Head of caudate nucleus (tissue), 42 donors: ENCODE measurements at regions not wholly inside any gene's neighbourhood (a gene's known extent, or its start where the extent isn't known, plus 50 kb on each side); places are given as distances from the start of the nearest gene placed in this dataset.
"Not testable (repeated sequence)": the region's sequence is repeated elsewhere in the genome, so short reads cannot be mapped to it uniquely, and the experiment has no call there.

Experiments
- DNase-seq, 42 donors: peaks; one replicate each; pipeline versions ENCODE4 v3.0.0 to v3.0.0-alpha.2; 2020 to 2021; ENCODE audit warnings: mixed read lengths in 7 of 42
- intact Hi-C: fragments of 100-400 bp; cut with DNase I; formaldehyde crosslinking; loops from one replicate; pipeline ENCODE4 v1.15.0; 2022

DNA sequence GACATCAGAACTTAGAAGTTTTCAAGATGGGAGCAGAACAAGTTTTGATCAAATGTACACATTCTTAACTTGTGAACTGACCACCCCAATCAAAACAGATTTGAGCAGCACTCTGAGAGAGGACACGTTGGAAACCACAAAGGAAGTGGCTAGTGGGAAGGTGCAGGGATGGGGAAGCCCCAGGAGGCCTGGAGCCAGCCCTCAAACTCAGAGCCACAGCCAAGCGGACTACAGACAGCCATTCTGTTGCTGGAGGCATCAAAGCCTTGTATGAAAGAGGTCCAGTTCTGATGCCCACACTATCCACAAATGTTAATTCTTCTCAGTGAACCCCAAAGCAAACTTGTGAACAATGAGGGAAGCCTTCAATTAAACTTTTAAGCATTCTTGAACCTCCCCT lies 143.6 kb upstream of the RAB4A start:
- DNase-seq = peak in 20 of 42 donors; percentile 19 to 72 (median 44)
- intact Hi-C loops = no loop called here

DNA sequence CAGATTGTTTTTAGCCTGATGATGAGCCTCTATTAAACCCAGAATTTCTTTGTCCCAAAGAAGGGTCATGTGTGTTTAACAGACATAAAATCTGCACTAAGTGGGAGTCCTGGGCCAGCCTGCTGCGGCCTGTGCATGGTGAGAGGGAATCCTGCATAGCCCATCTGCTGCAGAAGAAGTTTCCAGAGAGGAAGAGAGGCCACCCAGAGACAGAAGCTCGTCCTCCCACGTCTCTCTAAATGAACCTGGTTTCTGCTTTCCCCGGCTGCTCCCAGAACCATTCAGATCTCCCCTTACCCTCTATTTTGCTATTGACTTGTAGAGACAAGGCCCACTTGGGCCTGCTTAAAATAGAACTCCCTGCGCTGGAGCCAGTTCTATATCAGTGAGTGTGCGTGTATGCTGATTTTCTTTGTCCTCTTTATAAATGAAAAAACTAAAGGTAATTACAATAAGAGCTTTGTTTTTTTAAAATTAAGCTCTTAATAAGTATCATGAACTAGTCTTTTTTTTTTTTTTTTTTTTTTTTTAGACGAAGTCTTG lies 142.8 kb upstream of the RAB4A start:
- intact Hi-C loops = no loop called here
- no peak for DNase-seq

DNA sequence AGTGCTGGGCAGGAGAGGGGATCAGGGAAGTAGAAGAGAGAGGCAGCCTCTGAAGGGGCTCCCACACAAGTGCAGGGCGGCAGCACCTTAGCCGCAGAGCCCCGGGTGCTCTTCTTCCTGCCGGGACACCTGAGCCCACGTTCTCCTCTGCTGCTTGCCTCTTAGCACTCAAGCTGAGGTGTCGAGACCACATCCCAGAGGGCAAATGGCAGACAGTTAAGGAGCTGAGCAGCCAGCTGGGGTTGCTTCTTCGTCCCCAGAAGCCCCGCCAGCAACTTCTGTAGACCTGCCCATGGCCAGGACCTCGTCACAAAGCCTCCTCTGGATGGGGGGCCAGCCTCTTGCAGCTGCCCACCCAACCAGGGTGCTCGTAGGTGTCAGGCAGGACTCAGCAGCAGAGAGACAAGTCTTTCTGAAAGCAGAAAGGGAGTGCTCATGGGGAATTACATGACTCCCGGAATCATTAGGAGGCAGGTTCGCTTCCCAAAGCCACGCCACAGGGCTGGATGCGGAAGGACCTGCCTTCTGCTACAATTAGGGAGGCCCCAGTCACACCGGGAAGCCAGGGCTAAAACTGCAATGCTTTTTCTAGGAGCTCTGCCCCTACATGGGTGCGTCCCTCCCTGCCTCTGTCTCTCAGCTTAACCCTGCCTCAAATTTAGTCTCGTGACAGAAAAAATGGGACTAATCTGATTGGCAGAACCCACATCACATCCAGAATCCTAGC lies 141.4 kb upstream of the RAB4A start:
- intact Hi-C loops = loop anchor here (10.0 kb wide), 1 partner anchor 95 kb away; no protein-coding TSS in a partner anchor
- DNase-seq = no peak

DNA sequence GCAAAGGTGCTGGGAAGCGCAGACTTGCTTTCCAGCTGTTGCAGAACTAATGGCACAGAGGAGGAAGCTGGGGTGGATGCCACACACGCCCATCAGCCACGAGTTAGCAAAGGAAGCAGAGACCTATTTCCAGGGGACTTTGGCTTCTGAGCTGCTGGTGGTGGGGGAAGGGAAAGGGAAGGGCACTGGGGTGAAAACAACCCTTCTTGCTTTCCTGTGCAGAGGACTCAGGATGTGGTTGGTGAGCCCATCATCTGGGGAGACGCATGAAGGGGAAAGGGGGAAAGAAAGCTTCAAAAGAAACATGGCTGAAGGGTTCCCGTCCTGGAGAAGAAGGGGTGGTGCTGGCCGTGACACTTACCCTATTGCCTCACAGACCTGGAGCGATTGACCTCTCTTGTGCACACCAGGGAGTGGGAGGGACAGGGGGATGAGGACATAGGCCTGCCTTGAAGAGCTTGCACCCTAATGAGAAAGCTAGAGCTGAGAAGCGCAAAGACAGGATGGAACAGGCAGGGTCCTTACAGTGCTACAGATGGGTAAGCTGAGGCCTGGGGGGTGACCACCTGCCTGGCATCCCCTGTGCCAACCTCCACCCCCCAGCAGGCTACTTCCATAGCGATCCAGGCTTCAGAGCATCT lies 140.8 kb upstream of the RAB4A start:
- intact Hi-C loops = loop anchor here (10.0 kb wide), 1 partner anchor 95 kb away; no protein-coding TSS in a partner anchor
- peak in 5 of 42 donors; percentile 16 to 33 (median 19) for DNase-seq

DNA sequence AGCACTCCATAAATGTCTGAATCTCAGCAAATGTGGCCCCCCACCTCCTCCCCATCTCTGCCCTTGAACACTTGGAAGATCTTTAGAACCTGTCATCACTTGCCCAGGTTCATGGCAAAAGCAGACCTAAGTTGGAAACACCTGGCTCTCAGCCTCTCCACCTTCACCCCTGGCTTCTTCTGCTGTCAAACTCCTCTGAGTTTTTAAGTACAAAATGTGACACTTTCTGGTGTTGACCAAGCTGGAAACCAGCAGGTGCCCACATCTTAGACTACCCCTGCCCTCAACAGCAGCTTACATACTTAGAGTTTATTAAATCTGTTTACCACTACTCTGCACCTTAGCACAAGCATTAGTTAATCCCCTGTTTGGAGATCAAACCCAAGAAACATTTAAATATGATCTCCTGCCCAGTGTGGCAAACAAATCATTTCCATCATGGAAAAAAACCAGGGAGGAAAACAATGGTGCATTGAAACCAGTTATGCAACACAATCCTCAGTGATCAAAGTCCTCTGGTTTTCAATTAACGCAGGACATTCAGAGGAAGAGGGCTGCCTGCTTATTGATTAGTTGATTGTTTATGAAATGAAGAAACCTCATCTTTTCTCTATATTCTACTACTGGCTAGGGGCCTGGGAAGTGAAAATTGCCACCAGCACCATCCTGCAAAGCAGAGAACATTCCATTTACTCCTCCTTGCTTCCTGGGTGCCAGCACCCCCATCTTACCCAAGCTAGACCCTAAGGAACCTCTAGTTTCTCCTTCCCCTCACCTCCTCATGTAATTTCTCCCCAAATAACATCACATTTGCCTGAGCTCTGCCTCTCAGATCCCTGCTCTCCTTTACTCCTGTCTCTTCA lies 139.4 kb upstream of the RAB4A start:
- intact Hi-C loops = loop anchor here (10.0 kb wide), 1 partner anchor 93 kb away; no protein-coding TSS in a partner anchor
- DNase-seq = peak in 3 of 42 donors; percentile 35 to 60 (median 44)

DNA sequence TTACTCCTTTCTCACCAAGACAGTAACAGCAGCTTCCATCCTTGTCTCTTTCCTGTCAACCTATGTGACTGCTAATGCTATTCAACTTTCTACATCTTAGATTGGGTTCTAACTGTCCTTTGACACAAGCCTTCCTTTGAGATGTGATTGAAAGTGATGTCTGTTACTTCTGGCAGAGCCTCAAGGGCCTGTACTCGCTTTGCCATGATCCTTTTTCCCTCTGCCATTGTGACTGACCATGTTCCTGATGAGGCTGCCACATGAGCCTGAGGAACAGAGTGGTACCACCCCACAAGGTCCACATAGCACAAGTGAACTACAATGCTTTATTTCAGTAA lies 138.8 kb upstream of the RAB4A start:
- intact Hi-C loops = loop anchor here (10.0 kb wide), 1 partner anchor 93 kb away; no protein-coding TSS in a partner anchor
- DNase-seq = no peak

DNA sequence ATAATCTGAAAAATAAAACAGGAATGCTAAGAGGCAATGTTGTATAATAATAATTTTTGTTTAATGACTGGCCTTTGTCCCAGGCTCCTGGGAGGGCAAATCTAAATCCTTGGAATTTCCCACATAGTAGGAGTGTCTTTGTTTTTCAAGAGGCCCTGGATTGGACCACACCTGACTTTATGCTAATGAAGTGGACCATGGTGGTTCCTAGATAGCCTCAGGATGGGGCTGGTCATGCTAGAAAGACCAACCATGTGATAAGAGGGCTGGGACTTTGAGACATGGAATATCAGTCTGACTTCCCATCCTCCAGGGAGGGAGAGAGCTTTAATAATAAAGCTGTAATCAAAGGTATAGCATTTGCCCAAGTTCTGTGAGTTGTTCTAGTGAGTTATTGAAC lies 138.2 kb upstream of the RAB4A start:
- no peak for DNase-seq
- intact Hi-C loops = loop anchor here (10.0 kb wide), 1 partner anchor 92 kb away; no protein-coding TSS in a partner anchor

DNA sequence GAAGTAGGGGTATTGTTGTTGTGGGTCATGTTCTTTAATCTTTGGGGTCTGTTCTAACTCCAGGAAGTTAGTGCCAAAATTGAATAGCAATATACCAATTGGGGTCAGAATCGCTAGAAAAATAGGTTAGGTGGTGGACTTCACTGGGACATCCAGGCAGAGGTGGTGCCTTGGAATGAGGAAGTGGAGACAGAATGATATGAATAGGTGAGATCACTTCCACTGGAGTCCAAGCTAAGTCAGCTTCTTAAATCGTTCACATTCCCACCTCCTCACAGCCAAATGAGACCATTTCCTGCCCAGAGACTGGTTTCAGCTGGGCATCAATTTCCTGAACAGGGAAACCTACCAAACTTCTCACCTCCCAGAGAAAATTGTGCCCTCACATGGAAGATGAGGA lies 137.8 kb upstream of the RAB4A start:
- intact Hi-C loops = loop anchor here (10.0 kb wide), 1 partner anchor 92 kb away; no protein-coding TSS in a partner anchor

DNA sequence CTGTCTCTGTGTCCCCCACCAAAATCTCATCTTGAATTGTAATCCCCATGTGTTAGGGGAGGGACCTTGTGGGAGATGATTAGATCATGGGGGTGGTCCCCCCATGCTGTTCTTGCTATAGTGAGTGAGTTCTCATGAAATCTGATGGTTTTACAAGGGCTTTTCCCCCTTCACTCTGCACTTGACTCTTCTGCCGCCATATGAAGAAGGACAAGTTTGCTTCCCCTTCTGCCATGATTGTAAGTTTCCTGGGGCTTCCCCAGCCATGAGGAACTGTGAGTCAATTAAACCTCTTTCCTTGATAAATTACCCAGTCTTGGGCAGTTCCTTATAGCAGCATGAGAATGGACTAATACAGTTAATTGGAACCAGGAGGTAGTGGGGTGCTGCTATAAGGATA lies 137.1 kb upstream of the RAB4A start:
- DNase-seq = no peak
- intact Hi-C loops = loop anchor here (10.0 kb wide), 1 partner anchor 91 kb away; no protein-coding TSS in a partner anchor

More for the DNA sequence above, 137.8 kb upstream of the RAB4A start:
- no peak for DNase-seq

DNA sequence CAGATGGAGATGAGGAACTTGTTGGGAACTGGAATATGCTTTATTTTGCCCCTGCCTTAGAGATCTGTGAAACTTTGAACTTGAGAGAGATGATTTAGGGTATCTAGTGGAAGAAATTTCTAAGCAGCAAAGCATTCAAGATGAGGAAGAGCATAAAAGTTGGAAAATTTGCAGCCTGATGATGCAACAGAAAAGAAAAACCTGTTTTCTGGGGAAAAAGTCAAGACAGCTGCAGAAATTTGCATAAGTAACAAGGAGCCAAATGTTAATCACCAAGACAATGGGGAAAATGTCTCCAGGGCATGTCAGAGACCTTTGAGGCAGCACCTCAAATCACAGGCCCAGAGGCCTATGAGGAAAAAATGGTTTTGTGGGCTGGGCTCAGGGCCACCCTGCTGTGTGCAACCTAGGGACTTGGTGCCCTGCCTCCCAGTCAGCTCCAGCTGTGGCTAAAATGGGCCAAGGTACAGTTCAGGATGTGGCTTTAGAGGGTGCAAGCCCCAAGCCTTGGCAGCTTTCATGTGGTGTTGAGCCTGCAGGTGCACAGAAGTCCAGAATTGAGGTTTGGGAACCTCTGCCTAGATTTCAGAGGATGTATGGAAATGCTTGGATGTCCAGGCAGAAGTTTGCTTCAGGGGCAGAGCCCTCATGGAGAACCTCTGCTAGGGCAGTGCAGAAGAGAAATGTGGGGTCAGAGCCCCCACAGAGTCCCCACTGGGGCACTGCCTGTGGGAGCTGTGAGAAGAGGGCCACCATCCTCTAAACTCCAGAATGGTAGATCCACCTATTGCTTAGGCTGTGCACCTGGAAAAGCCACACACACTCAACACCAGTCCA lies 136.3 kb upstream of the RAB4A start:
- not testable (repeated sequence) for DNase-seq
- intact Hi-C loops = loop anchor here (10.0 kb wide), 1 partner anchor 90 kb away; no protein-coding TSS in a partner anchor

DNA sequence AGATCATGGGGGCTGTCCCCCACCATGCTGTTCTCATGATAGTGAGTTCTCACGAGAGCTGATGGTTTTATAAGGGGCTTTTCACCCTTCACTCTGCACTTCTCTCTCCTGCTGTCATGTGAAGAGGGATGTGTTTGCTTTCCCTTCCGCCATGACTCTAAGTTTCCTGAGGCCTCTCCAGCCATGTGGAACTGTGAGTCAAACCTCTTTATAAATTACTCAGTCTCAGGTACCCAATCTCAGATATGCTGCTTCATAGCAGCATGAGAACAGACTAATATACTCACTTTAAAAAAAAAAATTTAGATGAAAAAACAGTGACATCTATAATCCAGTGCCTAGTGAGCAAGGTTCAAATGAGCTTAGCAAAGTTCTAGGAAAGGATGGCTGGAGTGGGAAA lies 135.1 kb upstream of the RAB4A start:
- intact Hi-C loops = loop anchor here (10.0 kb wide), 1 partner anchor 89 kb away; no protein-coding TSS in a partner anchor
- no peak for DNase-seq

DNA sequence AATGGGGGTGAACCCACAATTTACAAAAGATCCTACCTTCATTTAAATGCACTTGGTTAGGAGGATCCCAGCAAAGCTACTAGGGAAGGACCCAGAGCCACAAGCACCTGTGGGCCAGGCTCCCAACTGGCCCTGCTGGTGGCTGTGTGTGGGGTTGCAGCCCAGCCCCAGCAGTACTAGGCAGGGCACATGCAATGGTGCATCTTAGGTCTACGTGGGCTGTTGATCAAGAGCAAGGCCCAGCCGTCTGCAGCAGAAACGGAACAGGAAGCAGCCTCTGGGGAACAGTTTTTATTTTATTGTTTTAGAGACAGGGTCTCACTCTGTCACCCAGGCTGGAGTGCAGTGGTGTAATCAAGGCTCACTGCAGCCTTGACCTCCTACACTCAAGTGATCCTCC lies 134.1 kb upstream of the RAB4A start:
- no peak for DNase-seq
- intact Hi-C loops = loop anchor here (10.0 kb wide), 1 partner anchor 88 kb away; no protein-coding TSS in a partner anchor

DNA sequence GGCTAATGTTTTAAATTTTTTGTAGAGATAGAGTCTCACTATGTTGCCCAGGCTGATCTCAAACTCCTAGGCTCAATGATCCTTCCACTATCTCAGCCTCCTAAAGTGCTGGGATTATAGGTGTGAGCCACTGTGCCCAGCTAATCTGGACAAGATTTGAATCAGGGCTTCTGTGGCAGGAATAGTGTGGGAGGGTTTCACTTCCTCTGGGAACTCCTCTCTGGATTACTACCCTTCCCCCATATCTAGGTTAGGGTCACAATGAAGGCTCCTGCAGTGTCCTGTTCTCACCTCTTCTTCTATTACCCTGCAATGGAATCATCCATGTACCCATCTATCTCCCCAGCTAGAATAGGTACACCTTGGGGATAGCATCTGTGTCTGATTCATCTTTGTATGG lies 133.6 kb upstream of the RAB4A start:
- DNase-seq = no peak
- intact Hi-C loops = loop anchor here (10.0 kb wide), 1 partner anchor 88 kb away; no protein-coding TSS in a partner anchor

DNA sequence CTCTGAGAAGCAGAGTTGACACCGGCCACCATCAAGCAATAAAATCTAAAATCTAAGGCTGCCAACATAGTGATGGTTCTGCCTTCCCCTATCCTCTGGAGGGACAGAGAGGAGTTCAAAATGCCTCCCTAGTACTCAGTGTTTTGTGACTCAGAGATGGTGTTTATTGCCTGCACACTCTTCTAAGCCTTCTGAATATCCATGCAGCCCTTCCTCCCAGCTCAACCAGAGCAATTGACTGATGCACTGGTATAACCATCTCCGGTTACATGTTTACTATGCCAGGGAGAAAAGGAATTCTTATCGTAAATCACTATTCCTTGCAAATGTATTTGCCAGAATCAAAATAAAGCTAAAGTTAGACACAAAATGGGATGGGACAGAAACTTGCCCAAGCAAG lies 132.9 kb upstream of the RAB4A start:
- intact Hi-C loops = loop anchor here (10.0 kb wide), 1 partner anchor 87 kb away; no protein-coding TSS in a partner anchor
- no peak for DNase-seq

DNA sequence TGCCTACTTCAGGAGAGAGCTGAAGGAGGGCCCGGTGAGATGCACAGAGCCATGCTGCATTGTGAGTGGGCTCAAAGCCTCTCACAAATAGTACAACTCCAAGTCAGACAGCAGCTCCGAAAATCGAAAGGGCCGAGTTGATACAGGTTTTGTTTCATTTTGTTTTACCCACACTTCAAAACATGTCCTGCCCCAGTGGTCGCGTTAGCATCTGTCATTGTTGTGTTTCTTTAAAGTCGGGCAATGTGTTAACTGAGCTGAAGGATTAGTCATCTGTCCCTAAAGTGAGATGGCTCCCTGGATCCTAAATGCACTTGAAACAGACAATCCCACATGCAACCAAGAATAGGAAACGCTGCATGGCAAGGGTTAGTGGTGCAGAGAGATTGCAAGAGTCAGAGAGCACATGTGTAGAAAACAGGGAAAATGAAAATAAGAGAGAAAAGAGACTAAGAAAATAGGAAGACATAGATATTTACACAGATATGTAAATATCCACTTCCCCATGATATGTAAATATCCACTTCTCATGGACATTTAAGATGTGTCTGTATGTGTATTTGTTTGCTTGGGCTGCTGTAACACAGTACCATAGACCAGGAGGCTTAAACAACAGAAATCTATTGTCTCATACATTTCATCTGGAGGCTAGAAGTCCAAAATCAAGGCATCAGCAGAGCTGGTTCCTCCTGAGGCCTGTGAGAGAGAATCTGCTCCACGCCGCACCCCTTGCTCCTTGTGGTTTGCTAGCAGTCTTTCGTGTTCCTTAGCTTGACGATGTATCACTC lies 131.4 kb upstream of the RAB4A start:
- no peak for DNase-seq
- intact Hi-C loops = loop anchor here (10.0 kb wide), 1 partner anchor 85 kb away; no protein-coding TSS in a partner anchor

DNA sequence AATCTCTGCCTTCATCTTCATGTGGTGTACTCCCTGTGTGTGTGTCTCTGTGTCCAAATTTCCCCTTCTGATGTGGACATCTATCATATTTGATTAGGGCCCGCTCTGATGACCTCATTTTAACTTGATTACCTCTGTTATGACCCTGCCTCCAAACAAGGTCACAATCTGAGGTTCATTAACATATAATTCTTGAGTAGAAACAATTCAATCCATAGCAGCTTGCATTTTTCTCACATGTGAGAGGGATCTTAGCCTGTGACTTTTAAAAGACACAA lies 130.9 kb upstream of the RAB4A start:
- intact Hi-C loops = no loop called here
- DNase-seq = no peak

DNA sequence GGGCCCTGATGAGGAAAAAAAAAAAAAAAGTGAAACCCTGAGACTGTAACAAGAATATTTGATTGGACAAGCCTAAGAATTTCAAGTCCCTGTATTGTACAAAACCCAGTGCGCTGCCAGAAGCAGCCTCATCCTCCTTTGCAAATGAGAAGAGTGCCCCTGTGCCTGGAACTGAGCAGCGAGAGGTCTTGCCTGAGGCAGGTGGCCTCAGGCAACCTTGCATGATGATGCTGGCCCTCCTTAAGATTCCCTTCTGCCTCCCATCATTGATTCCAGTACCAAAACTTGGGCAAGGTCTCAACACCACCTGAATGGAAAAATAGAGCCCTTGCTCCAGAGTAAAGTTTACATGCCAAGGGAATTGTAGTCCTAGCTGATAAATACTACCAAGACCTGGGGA lies 129.6 kb upstream of the RAB4A start:
- intact Hi-C loops = no loop called here
- no peak for DNase-seq
